GM12875 (cell line): ENCODE measurements at regions not wholly inside any gene's neighbourhood (a gene's known extent, or its start where the extent isn't known, plus 50 kb on each side); places are given as distances from the start of the nearest gene placed in this dataset.

Experiments
- H3K4me3 ChIP-seq: one replicate; pipeline ENCODE4 v1.5.1; 2011; ENCODE audit warnings: low read depth, low read length, control low read depth
- TF ChIP-seq, protein P1 (sequence below): IDR thresholded peaks from 2 replicates; pipeline ENCODE4 v1.5.1; 2011; ENCODE audit warnings: low read depth, mild to moderate bottlenecking, control low read depth, inconsistent platforms, low read length, moderate library complexity, borderline replicate concordance; ENCODE audit not compliant: insufficient read depth

DNA sequence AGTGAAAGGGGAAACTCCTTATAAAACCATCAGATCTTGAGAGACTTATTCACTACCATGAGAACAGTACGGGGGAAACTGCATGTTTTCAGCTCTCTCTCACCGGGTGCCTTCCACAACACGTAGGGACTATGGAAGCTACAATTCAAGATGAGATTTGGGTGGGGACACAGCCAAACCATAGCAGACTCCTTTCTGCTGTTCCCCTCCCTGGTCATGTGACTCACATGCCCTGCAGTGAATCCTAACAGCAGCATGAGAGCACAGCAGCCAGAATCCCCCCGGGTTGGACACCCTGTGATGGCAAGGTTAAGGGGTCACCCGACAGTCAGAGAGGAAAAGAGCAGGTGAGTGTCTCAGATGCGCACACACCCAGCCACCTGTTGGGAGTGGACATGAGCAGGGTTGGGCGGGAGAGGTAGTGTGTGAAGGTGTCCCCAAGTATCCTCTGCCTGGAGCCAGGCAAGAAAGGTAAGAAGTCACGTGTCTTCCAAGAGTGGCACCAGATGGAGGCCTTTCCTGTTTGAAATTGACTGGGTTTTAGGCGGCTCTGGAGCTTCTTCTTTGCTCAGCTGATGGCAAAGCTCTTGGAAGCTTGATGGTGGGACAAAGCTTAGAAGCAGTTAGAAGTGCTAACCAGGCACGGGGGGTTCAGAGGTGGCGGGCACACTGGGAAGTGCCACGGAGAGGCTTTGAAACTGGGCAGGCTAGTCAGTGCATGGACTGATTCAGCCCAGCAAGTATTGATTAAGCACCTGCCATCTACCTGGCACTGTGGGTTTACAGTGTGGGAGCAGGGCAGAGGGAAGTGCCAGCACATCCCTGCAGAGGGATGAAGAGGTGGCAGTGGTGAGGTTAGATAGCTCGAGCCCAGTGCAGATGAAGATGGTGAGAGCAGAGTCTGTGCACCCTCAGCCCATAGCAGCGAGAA lies 68.7 kb downstream of the RHOB start:
- no peak overlapping the region for H3K4me3 ChIP-seq

DNA sequence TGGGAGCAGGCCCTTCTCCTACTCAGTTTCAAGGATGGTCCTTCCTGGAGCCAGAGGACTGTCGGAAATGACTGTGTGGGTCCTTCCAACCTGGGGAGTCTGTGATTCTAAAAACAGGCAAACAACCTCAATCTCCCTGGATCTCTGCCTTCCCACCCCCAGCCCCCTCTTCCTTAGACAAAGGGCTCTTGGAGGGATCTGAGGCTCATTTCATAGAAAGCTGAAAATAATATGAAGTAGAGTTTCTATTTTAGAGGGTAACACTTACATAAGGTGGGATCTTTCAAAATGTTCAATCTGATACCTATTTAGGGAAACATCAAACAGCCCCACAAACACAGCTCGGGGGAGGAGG lies 69.4 kb downstream of the RHOB start:
- TF ChIP-seq, protein P1, sequence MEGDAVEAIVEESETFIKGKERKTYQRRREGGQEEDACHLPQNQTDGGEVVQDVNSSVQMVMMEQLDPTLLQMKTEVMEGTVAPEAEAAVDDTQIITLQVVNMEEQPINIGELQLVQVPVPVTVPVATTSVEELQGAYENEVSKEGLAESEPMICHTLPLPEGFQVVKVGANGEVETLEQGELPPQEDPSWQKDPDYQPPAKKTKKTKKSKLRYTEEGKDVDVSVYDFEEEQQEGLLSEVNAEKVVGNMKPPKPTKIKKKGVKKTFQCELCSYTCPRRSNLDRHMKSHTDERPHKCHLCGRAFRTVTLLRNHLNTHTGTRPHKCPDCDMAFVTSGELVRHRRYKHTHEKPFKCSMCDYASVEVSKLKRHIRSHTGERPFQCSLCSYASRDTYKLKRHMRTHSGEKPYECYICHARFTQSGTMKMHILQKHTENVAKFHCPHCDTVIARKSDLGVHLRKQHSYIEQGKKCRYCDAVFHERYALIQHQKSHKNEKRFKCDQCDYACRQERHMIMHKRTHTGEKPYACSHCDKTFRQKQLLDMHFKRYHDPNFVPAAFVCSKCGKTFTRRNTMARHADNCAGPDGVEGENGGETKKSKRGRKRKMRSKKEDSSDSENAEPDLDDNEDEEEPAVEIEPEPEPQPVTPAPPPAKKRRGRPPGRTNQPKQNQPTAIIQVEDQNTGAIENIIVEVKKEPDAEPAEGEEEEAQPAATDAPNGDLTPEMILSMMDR: no peak
- H3K4me3 ChIP-seq: no peak overlapping the region

More for the DNA sequence above, 68.7 kb downstream of the RHOB start:
- TF ChIP-seq, protein P1: no peak

DNA sequence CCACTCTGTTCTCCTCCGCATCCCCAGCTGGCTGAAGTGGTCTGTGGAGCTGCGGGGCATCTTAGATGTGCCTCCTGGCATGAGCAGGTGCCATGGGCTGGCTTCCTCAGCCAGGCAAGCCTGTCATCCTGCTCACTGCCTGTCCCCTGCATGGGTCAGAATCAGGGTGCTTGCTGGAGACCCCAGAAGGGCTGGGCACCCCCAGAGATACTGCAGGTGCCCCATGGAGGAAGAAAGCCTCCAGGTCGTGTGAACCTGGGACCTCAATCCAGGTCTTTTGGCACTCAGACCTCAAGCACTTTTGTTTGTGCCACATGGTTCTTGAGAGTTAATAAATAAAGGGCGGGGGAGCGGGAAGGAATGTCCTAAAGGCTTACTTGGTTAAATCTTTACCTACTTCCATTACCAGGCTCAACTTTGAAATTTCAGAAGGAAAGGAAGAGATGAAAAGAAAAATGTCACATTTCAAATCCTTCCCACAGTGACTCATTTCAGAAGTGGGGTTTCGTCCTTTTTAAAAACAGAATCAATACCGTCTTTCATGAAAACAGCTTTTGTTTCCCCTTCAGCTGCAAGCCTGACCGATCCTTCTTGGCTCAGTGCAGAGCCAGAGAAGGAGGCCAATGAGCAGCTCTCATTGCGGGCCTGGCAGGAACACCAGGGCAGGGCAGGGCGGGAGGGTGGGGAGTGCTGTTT lies 69.9 kb downstream of the RHOB start:
- H3K4me3 ChIP-seq: no peak overlapping the region
- TF ChIP-seq, protein P1: no peak

DNA sequence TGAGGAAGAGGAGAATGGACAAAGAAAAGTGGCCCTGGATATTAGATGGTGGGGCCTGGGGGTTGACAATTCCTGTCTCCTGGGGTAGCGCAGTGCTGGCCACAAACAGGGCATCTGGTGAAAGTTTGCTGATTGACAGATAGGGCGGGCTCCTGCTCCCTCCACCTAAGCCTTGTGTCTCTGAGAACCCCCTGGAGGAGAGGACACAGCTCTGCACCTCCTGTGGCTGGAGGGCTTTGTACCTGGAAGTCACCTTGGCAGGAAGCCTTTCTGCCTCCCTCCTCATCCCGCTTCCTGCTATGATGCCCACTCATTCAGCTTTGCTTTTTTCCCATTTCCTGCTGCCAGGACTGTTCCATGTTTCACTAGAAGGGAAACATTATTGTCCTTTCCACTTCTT lies 72.4 kb downstream of the RHOB start:
- H3K4me3 ChIP-seq: no peak overlapping the region
- TF ChIP-seq, protein P1: 0 out of 2 replicates have a peak, but pooled peaks have one; percentile 3

DNA sequence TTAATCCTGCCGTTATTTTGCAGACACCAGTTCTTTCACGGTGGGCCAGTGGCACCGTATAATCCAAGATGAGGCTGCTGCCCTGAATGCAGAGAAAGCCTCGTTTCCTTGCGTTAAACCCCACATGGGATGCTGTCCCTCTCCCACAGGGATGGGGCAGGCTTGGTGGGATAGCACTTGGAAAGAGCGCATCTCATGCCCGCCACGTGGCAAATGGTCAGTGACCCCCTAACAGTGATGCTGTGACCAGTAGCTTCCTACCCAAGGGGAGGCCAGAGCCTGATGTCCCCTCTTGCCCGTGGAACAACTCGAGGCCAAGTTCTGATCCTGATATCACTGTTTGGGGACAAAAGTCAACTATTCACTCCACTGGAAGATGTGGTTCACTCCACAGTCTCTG lies 73.3 kb downstream of the RHOB start:
- H3K4me3 ChIP-seq: no peak overlapping the region
- TF ChIP-seq, protein P1: no peak

DNA sequence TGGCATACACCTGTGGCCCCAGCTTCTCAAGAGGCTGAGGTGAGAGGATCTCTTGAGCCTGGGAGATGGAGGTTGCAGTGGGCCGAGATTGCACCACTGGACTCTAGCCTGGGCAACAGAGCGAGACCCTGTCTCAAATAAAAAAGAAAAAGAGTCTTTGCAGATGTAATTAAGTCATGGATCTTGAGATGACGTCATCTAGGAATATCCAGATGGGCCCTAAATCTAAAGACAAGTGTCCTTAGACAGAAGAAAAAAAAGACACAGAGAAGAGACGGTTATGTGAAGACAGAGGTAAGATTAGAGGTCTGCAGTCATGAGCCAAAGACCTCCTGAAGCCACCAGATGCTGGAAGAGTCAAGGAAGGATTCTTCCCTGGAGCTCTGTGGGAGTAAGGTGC lies 74.3 kb downstream of the RHOB start:
- TF ChIP-seq, protein P1: no peak

More for the DNA sequence above, 74.3 kb downstream of the RHOB start:
- H3K4me3 ChIP-seq: no peak overlapping the region
